Omental fat pad (tissue), 3 donors: ENCODE measurements at regions not wholly inside any gene's neighbourhood (a gene's known extent, or its start where the extent isn't known, plus 50 kb on each side); places are given as distances from the start of the nearest gene placed in this dataset.

Experiments
- ATAC-seq: fragments of 150-250 bp; one replicate; pipeline ENCODE4 v1.9.1; 2016; ENCODE audit warnings: mild to moderate bottlenecking, moderate library complexity; ENCODE audit not compliant: low FRiP score
- DNase-seq: peaks from one replicate; pipeline ENCODE4 v3.0.0-alpha.2; 2019; ENCODE audit warnings: low spot score
- CTCF ChIP-seq, 3 donors: fragments of 450-650 bp; IDR thresholded peaks; one replicate each; pipeline ENCODE4 v1.5.1; 2016 to 2017; ENCODE audit warnings: antibody characterized with exemption in 3 of 3, mild to moderate bottlenecking in 3 of 3, moderate library complexity in 2 of 3

GRCh38 chr1:200323856-200324400 is 85.9 kb downstream of the ZNF281 start:
- no peak for TF ChIP-seq CTCF (IDR thresholded peaks at IDR 0.05)
- ATAC-seq, result no peak

GRCh38 chr1:200319148-200319547 is 90.7 kb downstream of the ZNF281 start:
- DNase-seq, result no peak
- no peak for ATAC-seq
- no peak for TF ChIP-seq CTCF (IDR thresholded peaks at IDR 0.05)

More at GRCh38 chr1:200323856-200324400, 85.9 kb downstream of the ZNF281 start:
- DNase-seq, result no peak

GRCh38 chr1:200317236-200317635 is 92.6 kb downstream of the ZNF281 start:
- no peak for DNase-seq
- no peak for TF ChIP-seq CTCF (IDR thresholded peaks at IDR 0.05)
- no peak for ATAC-seq

- no peak for TF ChIP-seq CTCF (IDR thresholded peaks at IDR 0.05)
- ATAC-seq (no peak), DNase-seq (no peak)
Measured at GRCh38 chr1:200316148-200316803, 93.6 kb downstream of the ZNF281 start.

- no peak for DNase-seq
- no peak for ATAC-seq
- TF ChIP-seq CTCF (IDR thresholded peaks at IDR 0.05), result no peak
Measured at GRCh38 chr1:200314085-200314750, 95.6 kb downstream of the ZNF281 start.

GRCh38 chr1:200311256-200311655 is 98.6 kb downstream of the ZNF281 start:
- no peak for DNase-seq
- TF ChIP-seq CTCF (IDR thresholded peaks at IDR 0.05), result no peak
- no peak for ATAC-seq

GRCh38 chr1:200310824-200311223 is 99.0 kb downstream of the ZNF281 start:
- ATAC-seq (no peak), DNase-seq (no peak)
- TF ChIP-seq CTCF (IDR thresholded peaks at IDR 0.05), result no peak
